Testis (tissue), 2 donors: ENCODE measurements at regions not wholly inside any gene's neighbourhood (a gene's known extent, or its start where the extent isn't known, plus 50 kb on each side); places are given as distances from the start of the nearest gene placed in this dataset.

ENCODE experiments used
- CTCF ChIP-seq, 3 experiments: fragments of 450-650 bp in 2 of 3; fragments of 200-600 bp in 1 of 3; sonication (generic) in 1 of 3; IDR thresholded peaks; one replicate each; pipeline ENCODE4 v1.5.1; 2016 to 2019; ENCODE audit warnings: antibody characterized with exemption in 3 of 3, mild to moderate bottlenecking in 2 of 3, moderate library complexity in 1 of 3
- POLR2A ChIP-seq: fragments of 450-650 bp; IDR thresholded peaks from one replicate; pipeline ENCODE4 v1.6.1; 2017; ENCODE audit warnings: antibody characterized with exemption, mild to moderate bottlenecking, moderate library complexity

- no peak for TF ChIP-seq CTCF (IDR thresholded peaks at IDR 0.05)
- TF ChIP-seq POLR2A, result no peak
These were observed 1262.5 kb upstream of the CDH2 start for GRCh38 chr18:29439398-29439797.
